ENCODE measurements at regions not wholly inside any gene's neighbourhood (a gene's known extent, or its start where the extent isn't known, plus 50 kb on each side); places are given as distances from the start of the nearest gene placed in this dataset.

- H3K27ac ChIP-seq (ENCODE audit: low read depth, low read length): no peak overlapping the region
- ChIA-PET POLR2A (ENCODE audit: partially characterized antibody) (no interaction called here), CTCF (ENCODE audit: partially characterized antibody) (interaction anchor here (0.6 to 8.9 kb wide), 3 partner anchors 130 to 972 kb away, joined by 3 to 95 read pairs (median 3); no protein-coding TSS in a partner anchor)
- H4K5ac ChIP-seq (ENCODE audit: insufficient read length, low read depth, low read length): no peak overlapping the region
- no peaks in the 10 kb centered on the region for H3K36me3 ChIP-seq (ENCODE audit: control insufficient read depth in 2 of 4, insufficient read depth in 4 of 4, low read length in 3 of 4)
- no peak overlapping the region for H3K9ac ChIP-seq (replicated peaks in 1 of 4; ENCODE audit: extremely low read depth in 1 of 4, low read depth in 3 of 4, low read length in 3 of 4)
- no peaks in the 10 kb centered on the region for H3K27me3 ChIP-seq (replicated peaks in 1 of 4; ENCODE audit: control insufficient read depth in 3 of 4, extremely low read depth in 1 of 4, insufficient read depth in 3 of 4, low read length in 3 of 4)
- no peak overlapping the region for H2BK15ac ChIP-seq (ENCODE audit: low read length)
- H2BK5ac ChIP-seq (ENCODE audit: low read depth, low read length): no peak overlapping the region
- no peaks in the 10 kb centered on the region for H3K79me2 ChIP-seq (ENCODE audit: control insufficient read depth in 1 of 2, insufficient read depth in 2 of 2, low read length in 2 of 2)
- no peak overlapping the region for H3K14ac ChIP-seq (ENCODE audit: insufficient read length)
- H2BK120ac ChIP-seq (replicated peaks; ENCODE audit: low read depth, low read length): no peak overlapping the region
- no peaks in the 10 kb centered on the region for H3K79me1 ChIP-seq (ENCODE audit: low read depth, low read length)
- no peak overlapping the region for H3K4me3 ChIP-seq (ENCODE audit: extremely low read depth in 1 of 4, insufficient read depth in 2 of 4, low read depth in 3 of 4, low read length in 4 of 4)
- H3K9me3 ChIP-seq (ENCODE audit: insufficient read depth in 2 of 2, low read depth in 1 of 2, low read length in 1 of 2): no peaks in the 10 kb centered on the region
- DNase-seq (ENCODE audit: low read depth in 1 of 2, low spot score in 2 of 2) (no peak), FAIRE-seq (no peak)
- no peak overlapping the region for H3K18ac ChIP-seq (ENCODE audit: extremely low read depth, low read length)
- no peak overlapping the region for H3K56ac ChIP-seq (replicated peaks; ENCODE audit: insufficient read length, low read depth, low read length)
- H4K20me1 ChIP-seq (replicated peaks in 1 of 2; ENCODE audit: control insufficient read depth in 1 of 2, insufficient read depth in 2 of 2, low read length in 2 of 2): no peaks in the 10 kb centered on the region
- H2AFZ ChIP-seq (ENCODE audit: low read length): no peak overlapping the region
- H2BK20ac ChIP-seq (ENCODE audit: low read length): no peak overlapping the region
- H3K23me2 ChIP-seq (ENCODE audit: low read depth, low read length): no peaks in the 10 kb centered on the region
- no peak overlapping the region for H2BK12ac ChIP-seq (ENCODE audit: low read depth, low read length)
- no peak overlapping the region for H4K91ac ChIP-seq (replicated peaks; ENCODE audit: insufficient read length, low read length)
- WGBS, 2 experiments (ENCODE audit: extremely low coverage in 1 of 2, insufficient coverage in 1 of 2, insufficient read length in 1 of 2, insufficient replicate concordance in 2 of 2, low coverage in 1 of 2, low lambda C conversion rate in 2 of 2, missing lambda C conversion rate in 1 of 2): 81% methylated on average over 2 of the region's 2 CpGs; no CpG with 5 or more reads in 1 of the 2 experiments
- no peak overlapping the region for H3K23ac ChIP-seq (ENCODE audit: insufficient read length)
- no peak overlapping the region for H4K8ac ChIP-seq (ENCODE audit: extremely low read depth, insufficient read depth, low read length)
- no peak overlapping the region for H2AK5ac ChIP-seq (ENCODE audit: low read depth, low read length)
- no peak overlapping the region for H3K4ac ChIP-seq (replicated peaks; ENCODE audit: insufficient read length, low read depth, low read length)
- no peaks in the 10 kb centered on the region for H3K4me1 ChIP-seq (replicated peaks in 1 of 4; ENCODE audit: control insufficient read depth in 3 of 4, insufficient read depth in 4 of 4, low read length in 3 of 4)
- H3K4me2 ChIP-seq (ENCODE audit: insufficient read depth in 1 of 2, low read depth in 2 of 2, low read length in 2 of 2): no peak overlapping the region
- no peak for TF ChIP-seq GABPA (IDR thresholded peaks at IDR 0.05; ENCODE audit: borderline replicate concordance, insufficient read depth, low read length)
- no peak for TF ChIP-seq CHD1 (IDR thresholded peaks at IDR 0.05; ENCODE audit: low read depth, low read length)
- no peak for TF ChIP-seq SP1 (IDR thresholded peaks at IDR 0.05; ENCODE audit: low read depth, low read length)
- no peak for TF ChIP-seq NRF1 (IDR thresholded peaks at IDR 0.05; ENCODE audit: low read depth, low read length)
- TF ChIP-seq POU5F1 (IDR thresholded peaks at IDR 0.05; ENCODE audit: low read depth, low read length): no peak
- TF ChIP-seq FOSL1 (IDR thresholded peaks at IDR 0.05; ENCODE audit: insufficient read depth, low read depth, low read length): no peak
- TF ChIP-seq SIN3A (conservative IDR thresholded peaks at IDR 0.05 in 1 of 2, IDR thresholded peaks at IDR 0.05 in 1 of 2; ENCODE audit: low read depth in 1 of 2, low read length in 2 of 2): no peak
- TF ChIP-seq SP2 (IDR thresholded peaks at IDR 0.05; ENCODE audit: low read length): no peak
- no peak for TF ChIP-seq EZH2 (IDR thresholded peaks at IDR 0.05; ENCODE audit: low read depth, low read length, severe bottlenecking)
- no peak for TF ChIP-seq NANOG (IDR thresholded peaks at IDR 0.05; ENCODE audit: insufficient read depth, low read depth, low read length, poor library complexity, severe bottlenecking)
- no peak for TF ChIP-seq TAF7 (optimal IDR thresholded peaks at IDR 0.05; ENCODE audit: borderline replicate concordance, low read depth, low read length)
- no peak for TF ChIP-seq PHF8 (conservative IDR thresholded peaks at IDR 0.05; ENCODE audit: low read depth, low read length)
- no peak for TF ChIP-seq ASH2L (IDR thresholded peaks at IDR 0.05; ENCODE audit: low read length)
- no peak for TF ChIP-seq CHD2 (IDR thresholded peaks at IDR 0.05; ENCODE audit: low read length)
- no peak for TF ChIP-seq ZNF274 (IDR thresholded peaks at IDR 0.05; ENCODE audit: borderline replicate concordance, extremely low read depth, low read length)
Observed at GRCh38 chr15:100740138-100740537, 137.7 kb downstream of the ASB7 start.

Measured in H1 (cell line).